ENCODE measurements at regions not wholly inside any gene's neighbourhood (a gene's known extent, or its start where the extent isn't known, plus 50 kb on each side); places are given as distances from the start of the nearest gene placed in this dataset.

- TF ChIP-seq CTCF (IDR thresholded peaks at IDR 0.05) (peak; percentile 15; the same call in 1 of the 2 replicates), ZFX (IDR thresholded peaks at IDR 0.05; ENCODE audit: borderline replicate concordance) (no peak)
Measured at GRCh38 chr7:142405122-142405765, 147.4 kb upstream of the PRSS58 start.

Measured in 22Rv1 (cell line).